K562 (cell line): ENCODE measurements at regions not wholly inside any gene's neighbourhood (a gene's known extent, or its start where the extent isn't known, plus 50 kb on each side); places are given as distances from the start of the nearest gene placed in this dataset.

Experiments
- ATAC-seq: fragments of 200-7000 bp; cut with Tn5 transposase; 3 replicates; pipeline ENCODE4 v1.9.1; 2020; ENCODE audit warnings: moderate library complexity
- BruUV-seq: library from RNA; stranded (reverse); fragments of 400-500 nt; replicated peaks from 2 replicates; lab custom pipeline; 2021; lab: Mats Ljungman, UMichigan
- CTCF ChIA-PET: fragments of 300-600 bp; formaldehyde crosslinking; extraction: SDS; loops from one replicate; lab custom pipeline; 2021; ENCODE audit warnings: low intra/inter-chr PET ratio; lab: Yijun Ruan, JAX
- POLR2A ChIA-PET: fragments of 300-600, 350-650 bp; sonication (Branson Sonifier 250); formaldehyde crosslinking; extraction: SDS; loops from one replicate; lab custom pipeline; 2021; ENCODE audit warnings: antibody characterized with exemption, inconsistent platforms; lab: Yijun Ruan, JAX
- DNase-seq, 4 experiments: peaks; one replicate each; pipeline versions ENCODE4 v3.0.0 to v3.0.0-alpha.2; 2011 to 2018; ENCODE audit warnings: low spot score in 3 of 4, mixed read lengths in 3 of 4; ENCODE audit errors: extremely low read depth in 1 of 4
- FAIRE-seq: peaks from 2 replicates; lab custom pipeline; 2011; peaks lifted over from hg19 to GRCh38; lab: Jason Lieb, UNC
- H2AFZ ChIP-seq: 2 replicates; pipeline ENCODE4 v1.6.0; 2011; ENCODE audit warnings: low read depth, low read length, control low read depth, inconsistent platforms
- H3K27ac ChIP-seq: fragments of 200-600 bp; 3 replicates; pipeline ENCODE4 v1.8.0; 2011; ENCODE audit warnings: low read depth, mild to moderate bottlenecking, control low read depth, inconsistent platforms, low read length, moderate library complexity, mixed read lengths; ENCODE audit errors: extremely low read depth
- H3K27me3 ChIP-seq, 2 experiments: fragments of 300-600 bp in 1 of 2; 2 replicates in 1 of 2; 3 replicates in 1 of 2; pipeline versions ENCODE4 v1.6.0 to v1.8.0; 2011; ENCODE audit warnings: inconsistent platforms in 2 of 2, low read length in 2 of 2, mild to moderate bottlenecking in 1 of 2, mixed read lengths in 1 of 2, moderate library complexity in 1 of 2; ENCODE audit not compliant: control insufficient read depth in 2 of 2, insufficient read depth in 2 of 2
- H3K36me3 ChIP-seq: fragments of 300-600 bp; 3 replicates; pipeline ENCODE4 v1.8.0; 2011; ENCODE audit warnings: mild to moderate bottlenecking, low read length, inconsistent platforms; ENCODE audit not compliant: control insufficient read depth, insufficient read depth
- H3K4me1 ChIP-seq, 2 experiments: fragments of 200-600 bp in 1 of 2; replicated peaks in 1 of 2; 2 replicates in 1 of 2; 3 replicates in 1 of 2; pipeline versions ENCODE4 v1.5.1 to v1.8.0; 2011; ENCODE audit warnings: inconsistent platforms in 2 of 2, low read length in 2 of 2, mild to moderate bottlenecking in 1 of 2, mixed read lengths in 1 of 2, moderate library complexity in 1 of 2; ENCODE audit not compliant: control insufficient read depth in 2 of 2, insufficient read depth in 2 of 2
- H3K4me2 ChIP-seq: 2 replicates; pipeline ENCODE4 v1.6.1; 2011; ENCODE audit warnings: low read length, control low read depth, inconsistent platforms, mixed read lengths; ENCODE audit not compliant: insufficient read depth
- H3K4me3 ChIP-seq: fragments of 200-600 bp; sonication (generic), shearing (Covaris generic); 2 replicates; pipeline ENCODE4 v1.5.1; 2016; ENCODE audit warnings: control low read depth, inconsistent platforms
- H3K79me2 ChIP-seq: fragments of 200-600 bp; 3 replicates; pipeline ENCODE4 v1.8.0; 2011; ENCODE audit warnings: low read length, inconsistent platforms; ENCODE audit not compliant: control insufficient read depth, insufficient read depth
- H3K9ac ChIP-seq, 2 experiments: 2 replicates each; pipeline versions ENCODE4 v1.6.0 to v1.6.1; 2011; ENCODE audit warnings: low read depth in 2 of 2, low read length in 2 of 2, control low read depth in 1 of 2, inconsistent platforms in 1 of 2, mild to moderate bottlenecking in 1 of 2, mixed read lengths in 1 of 2; ENCODE audit not compliant: insufficient read depth in 1 of 2
- H3K9me1 ChIP-seq: one replicate; pipeline ENCODE4 v1.6.0; 2011; ENCODE audit warnings: inconsistent platforms, mild to moderate bottlenecking, low read length, moderate library complexity; ENCODE audit not compliant: control insufficient read depth, insufficient read depth
- H3K9me3 ChIP-seq: replicated peaks from 2 replicates; pipeline ENCODE4 v1.5.1; 2011; ENCODE audit warnings: low read depth, low read length, inconsistent platforms; ENCODE audit not compliant: control insufficient read depth, insufficient read depth
- H4K20me1 ChIP-seq: replicated peaks from 2 replicates; pipeline ENCODE4 v1.6.1; 2011; ENCODE audit warnings: low read length, inconsistent platforms, mixed read lengths; ENCODE audit not compliant: control insufficient read depth, insufficient read depth
- ELK3 ChIP-seq: fragments of 450-650 bp; formaldehyde crosslinking; IDR thresholded peaks from 2 replicates; pipeline ENCODE4 v1.4.0; 2020; ENCODE audit warnings: mild to moderate bottlenecking
- GABPA ChIP-seq: fragments of 200-800 bp; sonication (Bioruptor generic); conservative IDR thresholded peaks from 2 replicates; pipeline ENCODE4 v1.6.1; 2016; ENCODE audit warnings: low read depth, missing genetic modification characterization, missing compliant biosample characterization
- GTF2E2 ChIP-seq: fragments of 200-800 bp; sonication (Bioruptor generic); IDR thresholded peaks from 2 replicates; pipeline ENCODE4 v1.6.1; 2016; ENCODE audit warnings: missing genetic modification characterization, missing compliant biosample characterization
- KDM5B ChIP-seq: fragments of 200-600 bp; sonication (generic); IDR thresholded peaks from 2 replicates; pipeline ENCODE4 v1.6.1; 2012; ENCODE audit warnings: low read depth, mild to moderate bottlenecking, moderate library complexity, low read length, control low read depth, inconsistent platforms; ENCODE audit not compliant: insufficient replicate concordance
- MTA2 ChIP-seq: fragments of 450-650 bp; IDR thresholded peaks from 2 replicates; pipeline ENCODE4 v1.6.1; 2016; ENCODE audit warnings: low read depth
- RBM15 ChIP-seq: fragments of 200-400 bp; formaldehyde crosslinking; IDR thresholded peaks from 2 replicates; pipeline ENCODE4 v1.6.1; 2018; ENCODE audit warnings: mild to moderate bottlenecking, low read length, moderate library complexity; ENCODE audit not compliant: insufficient read depth
- SPI1 ChIP-seq: IDR thresholded peaks from 2 replicates; pipeline ENCODE4 v1.6.1; 2011; ENCODE audit warnings: low read depth, low read length, control low read depth, borderline replicate concordance
- ZNF347 ChIP-seq: fragments of 450-650 bp; formaldehyde crosslinking; IDR thresholded peaks from 2 replicates; pipeline ENCODE4 v1.4.0; 2020; ENCODE audit warnings: low read depth, mild to moderate bottlenecking, moderate library complexity
- WGBS: fragments of 100-300 bp; shearing (Covaris generic); methylation state at CpG from one replicate; pipeline ENCODE4 v1.1.6; 2016; ENCODE audit warnings: low coverage, mixed read lengths; ENCODE audit not compliant: insufficient coverage; ENCODE audit errors: missing lambda C conversion rate; 5-methylcytosine and 5-hydroxymethylcytosine counted together
- in situ Hi-C: fragments of 300-500 bp; cut with MboI; formaldehyde crosslinking; loops from 4 replicates; pipeline ENCODE4 v1.15.0; 2018; ENCODE audit warnings: inconsistent platforms, mixed read lengths
- intact Hi-C: fragments of 100-400 bp; cut with micrococcal nuclease; formaldehyde crosslinking; loops from 2 replicates; pipeline ENCODE4 v1.14.2; 2022
- TF ChIP-seq, protein P1 (sequence below): fragments of 450-650 bp; IDR thresholded peaks from one replicate; pipeline ENCODE4 v1.6.1; 2018; ENCODE audit warnings: mild to moderate bottlenecking, moderate library complexity; ENCODE audit not compliant: partially characterized antibody
- TF ChIP-seq, protein P2 (sequence below): fragments of 250-450 bp; sonication (Bioruptor Pico); IDR thresholded peaks from 2 replicates; pipeline ENCODE4 v1.8.0; 2022; ENCODE audit warnings: inconsistent platforms

GRCh38 chr1:221190249-221190648 is 311.0 kb downstream of the HLX start:
- no peaks in the 10 kb centered on the region for H3K9me3 ChIP-seq
- no peak for FAIRE-seq
- in situ Hi-C loops: no loop called here
- no peaks in the 10 kb centered on the region for H4K20me1 ChIP-seq
- 10% methylated on average over 2 of the region's 2 CpGs for WGBS
- H3K36me3 ChIP-seq: no peaks in the 10 kb centered on the region
- H3K27me3 ChIP-seq: no peaks in the 10 kb centered on the region
- H3K4me3 ChIP-seq: no peak overlapping the region
- ChIA-PET POLR2A (no interaction called here), CTCF (no interaction called here)
- no peaks in the 10 kb centered on the region for H3K9me1 ChIP-seq
- H3K79me2 ChIP-seq: no peaks in the 10 kb centered on the region
- no peak overlapping the region for H3K9ac ChIP-seq
- intact Hi-C loops: no loop called here
- no peak overlapping the region for H3K4me2 ChIP-seq
- H2AFZ ChIP-seq: no peak overlapping the region
- H3K27ac ChIP-seq: no peak overlapping the region
- DNase-seq: no peak
- BruUV-seq: no TSS peak
- no peaks in the 10 kb centered on the region for H3K4me1 ChIP-seq
- no peak for ATAC-seq
- TF ChIP-seq SPI1: peak; percentile 44; the same call in 1 of the 2 replicates
- TF ChIP-seq ZNF347 (CRISPR knock-in tag): no peak

GRCh38 chr1:221192055-221192454 is 312.8 kb downstream of the HLX start:
- in situ Hi-C loops (no loop called here), intact Hi-C loops (no loop called here)
- H3K9ac ChIP-seq: no peak overlapping the region
- ATAC-seq (no peak), FAIRE-seq (no peak), DNase-seq (no peak)
- no peaks in the 10 kb centered on the region for H3K36me3 ChIP-seq
- no peaks in the 10 kb centered on the region for H3K79me2 ChIP-seq
- POLR2A ChIA-PET: no interaction called here
- no peaks in the 10 kb centered on the region for H3K9me3 ChIP-seq
- no peak overlapping the region for H3K27ac ChIP-seq
- H3K4me1 ChIP-seq: no peaks in the 10 kb centered on the region
- no peaks in the 10 kb centered on the region for H3K27me3 ChIP-seq
- CTCF ChIA-PET: no interaction called here
- 0% methylated on average over 1 of the region's 1 CpG for WGBS
- no peak overlapping the region for H3K4me3 ChIP-seq
- H4K20me1 ChIP-seq: no peaks in the 10 kb centered on the region
- no peak overlapping the region for H2AFZ ChIP-seq
- H3K4me2 ChIP-seq: no peak overlapping the region
- BruUV-seq: no TSS peak
- no peaks in the 10 kb centered on the region for H3K9me1 ChIP-seq
- no peak for TF ChIP-seq RBM15
- TF ChIP-seq, protein P1, sequence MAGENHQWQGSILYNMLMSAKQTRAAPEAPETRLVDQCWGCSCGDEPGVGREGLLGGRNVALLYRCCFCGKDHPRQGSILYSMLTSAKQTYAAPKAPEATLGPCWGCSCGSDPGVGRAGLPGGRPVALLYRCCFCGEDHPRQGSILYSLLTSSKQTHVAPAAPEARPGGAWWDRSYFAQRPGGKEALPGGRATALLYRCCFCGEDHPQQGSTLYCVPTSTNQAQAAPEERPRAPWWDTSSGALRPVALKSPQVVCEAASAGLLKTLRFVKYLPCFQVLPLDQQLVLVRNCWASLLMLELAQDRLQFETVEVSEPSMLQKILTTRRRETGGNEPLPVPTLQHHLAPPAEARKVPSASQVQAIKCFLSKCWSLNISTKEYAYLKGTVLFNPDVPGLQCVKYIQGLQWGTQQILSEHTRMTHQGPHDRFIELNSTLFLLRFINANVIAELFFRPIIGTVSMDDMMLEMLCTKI: no peak
- TF ChIP-seq, protein P2, sequence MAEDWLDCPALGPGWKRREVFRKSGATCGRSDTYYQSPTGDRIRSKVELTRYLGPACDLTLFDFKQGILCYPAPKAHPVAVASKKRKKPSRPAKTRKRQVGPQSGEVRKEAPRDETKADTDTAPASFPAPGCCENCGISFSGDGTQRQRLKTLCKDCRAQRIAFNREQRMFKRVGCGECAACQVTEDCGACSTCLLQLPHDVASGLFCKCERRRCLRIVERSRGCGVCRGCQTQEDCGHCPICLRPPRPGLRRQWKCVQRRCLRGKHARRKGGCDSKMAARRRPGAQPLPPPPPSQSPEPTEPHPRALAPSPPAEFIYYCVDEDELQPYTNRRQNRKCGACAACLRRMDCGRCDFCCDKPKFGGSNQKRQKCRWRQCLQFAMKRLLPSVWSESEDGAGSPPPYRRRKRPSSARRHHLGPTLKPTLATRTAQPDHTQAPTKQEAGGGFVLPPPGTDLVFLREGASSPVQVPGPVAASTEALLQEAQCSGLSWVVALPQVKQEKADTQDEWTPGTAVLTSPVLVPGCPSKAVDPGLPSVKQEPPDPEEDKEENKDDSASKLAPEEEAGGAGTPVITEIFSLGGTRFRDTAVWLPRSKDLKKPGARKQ (CRISPR knock-in tag): no peak
- no peak for TF ChIP-seq KDM5B
- TF ChIP-seq GTF2E2 (tag): no peak
- no peak for TF ChIP-seq ELK3 (CRISPR knock-in tag)
- no peak for TF ChIP-seq MTA2
- no peak for TF ChIP-seq GABPA
